Neural cell (in vitro differentiated cells): ENCODE measurements at regions not wholly inside any gene's neighbourhood (a gene's known extent, or its start where the extent isn't known, plus 50 kb on each side); places are given as distances from the start of the nearest gene placed in this dataset.

ENCODE experiments used
- EP300 ChIP-seq: fragments of 450-650 bp; conservative IDR thresholded peaks from 2 replicates; pipeline ENCODE4 v1.6.1; 2014; ENCODE audit warnings: antibody characterized with exemption, mild to moderate bottlenecking, moderate library complexity; ENCODE audit not compliant: poor library complexity, severe bottlenecking
- EZH2 ChIP-seq: fragments of 200-600, 300-800 bp; shearing (Covaris generic), sonication (generic); IDR thresholded peaks from 2 replicates; pipeline ENCODE4 v1.6.1; 2014; ENCODE audit warnings: antibody characterized with exemption, low read length, borderline replicate concordance, mild to moderate bottlenecking; ENCODE audit not compliant: insufficient read depth, poor library complexity, severe bottlenecking
- MXI1 ChIP-seq: fragments of 450-650 bp; conservative IDR thresholded peaks from 2 replicates; pipeline ENCODE4 v1.6.1; 2014; ENCODE audit warnings: antibody characterized with exemption, mild to moderate bottlenecking; ENCODE audit not compliant: poor library complexity, severe bottlenecking
- POLR2AphosphoS5 ChIP-seq: IDR thresholded peaks from 2 replicates; pipeline ENCODE4 v1.6.1; 2012
- RAD21 ChIP-seq: fragments of 450-650 bp; conservative IDR thresholded peaks from 2 replicates; pipeline ENCODE4 v1.6.1; 2014; ENCODE audit warnings: antibody characterized with exemption, mild to moderate bottlenecking, moderate library complexity
- SMC3 ChIP-seq: fragments of 450-650 bp; conservative IDR thresholded peaks from 2 replicates; pipeline ENCODE4 v1.6.1; 2014; ENCODE audit warnings: antibody characterized with exemption, mild to moderate bottlenecking, moderate library complexity; ENCODE audit not compliant: poor library complexity
- TAF1 ChIP-seq: IDR thresholded peaks from 2 replicates; pipeline ENCODE4 v1.6.1; 2012; ENCODE audit warnings: low read depth
- TF ChIP-seq, protein P1 (sequence below): fragments of 450-650 bp; IDR thresholded peaks from 2 replicates; pipeline ENCODE4 v1.5.1; 2014; ENCODE audit warnings: antibody characterized with exemption, mild to moderate bottlenecking, moderate library complexity; ENCODE audit not compliant: poor library complexity, severe bottlenecking
- TF ChIP-seq, protein P2 (sequence below): IDR thresholded peaks from 2 replicates; pipeline ENCODE4 v1.6.1; 2012; ENCODE audit warnings: borderline replicate concordance

DNA sequence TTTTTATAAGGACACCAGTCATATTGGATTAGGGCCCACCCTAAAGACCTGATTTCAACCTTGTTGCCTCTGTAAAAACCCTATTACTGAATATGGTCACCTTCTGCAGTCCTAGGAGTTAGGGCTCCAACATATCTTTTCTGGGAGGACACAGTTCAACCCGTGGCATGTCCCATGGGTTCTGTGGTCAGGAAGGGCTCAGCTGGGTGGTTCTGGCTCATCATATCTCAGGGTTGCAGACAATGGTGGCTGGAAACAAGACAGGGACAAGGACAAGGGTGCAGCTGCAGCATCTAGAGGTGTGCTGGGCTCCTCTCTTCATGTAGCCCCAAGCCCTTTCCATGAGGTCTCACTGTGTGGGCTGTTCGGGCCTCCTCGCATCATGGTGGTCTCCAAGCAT is 63.1 kb upstream of the FOXF1 start:
- TF ChIP-seq, protein P1, sequence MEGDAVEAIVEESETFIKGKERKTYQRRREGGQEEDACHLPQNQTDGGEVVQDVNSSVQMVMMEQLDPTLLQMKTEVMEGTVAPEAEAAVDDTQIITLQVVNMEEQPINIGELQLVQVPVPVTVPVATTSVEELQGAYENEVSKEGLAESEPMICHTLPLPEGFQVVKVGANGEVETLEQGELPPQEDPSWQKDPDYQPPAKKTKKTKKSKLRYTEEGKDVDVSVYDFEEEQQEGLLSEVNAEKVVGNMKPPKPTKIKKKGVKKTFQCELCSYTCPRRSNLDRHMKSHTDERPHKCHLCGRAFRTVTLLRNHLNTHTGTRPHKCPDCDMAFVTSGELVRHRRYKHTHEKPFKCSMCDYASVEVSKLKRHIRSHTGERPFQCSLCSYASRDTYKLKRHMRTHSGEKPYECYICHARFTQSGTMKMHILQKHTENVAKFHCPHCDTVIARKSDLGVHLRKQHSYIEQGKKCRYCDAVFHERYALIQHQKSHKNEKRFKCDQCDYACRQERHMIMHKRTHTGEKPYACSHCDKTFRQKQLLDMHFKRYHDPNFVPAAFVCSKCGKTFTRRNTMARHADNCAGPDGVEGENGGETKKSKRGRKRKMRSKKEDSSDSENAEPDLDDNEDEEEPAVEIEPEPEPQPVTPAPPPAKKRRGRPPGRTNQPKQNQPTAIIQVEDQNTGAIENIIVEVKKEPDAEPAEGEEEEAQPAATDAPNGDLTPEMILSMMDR = no peak
- TF ChIP-seq POLR2AphosphoS5 (no peak), TAF1 (no peak), EZH2 (no peak), RAD21 (no peak), EP300 (no peak), SMC3 (no peak), MXI1 (no peak)
- TF ChIP-seq, protein P2, sequence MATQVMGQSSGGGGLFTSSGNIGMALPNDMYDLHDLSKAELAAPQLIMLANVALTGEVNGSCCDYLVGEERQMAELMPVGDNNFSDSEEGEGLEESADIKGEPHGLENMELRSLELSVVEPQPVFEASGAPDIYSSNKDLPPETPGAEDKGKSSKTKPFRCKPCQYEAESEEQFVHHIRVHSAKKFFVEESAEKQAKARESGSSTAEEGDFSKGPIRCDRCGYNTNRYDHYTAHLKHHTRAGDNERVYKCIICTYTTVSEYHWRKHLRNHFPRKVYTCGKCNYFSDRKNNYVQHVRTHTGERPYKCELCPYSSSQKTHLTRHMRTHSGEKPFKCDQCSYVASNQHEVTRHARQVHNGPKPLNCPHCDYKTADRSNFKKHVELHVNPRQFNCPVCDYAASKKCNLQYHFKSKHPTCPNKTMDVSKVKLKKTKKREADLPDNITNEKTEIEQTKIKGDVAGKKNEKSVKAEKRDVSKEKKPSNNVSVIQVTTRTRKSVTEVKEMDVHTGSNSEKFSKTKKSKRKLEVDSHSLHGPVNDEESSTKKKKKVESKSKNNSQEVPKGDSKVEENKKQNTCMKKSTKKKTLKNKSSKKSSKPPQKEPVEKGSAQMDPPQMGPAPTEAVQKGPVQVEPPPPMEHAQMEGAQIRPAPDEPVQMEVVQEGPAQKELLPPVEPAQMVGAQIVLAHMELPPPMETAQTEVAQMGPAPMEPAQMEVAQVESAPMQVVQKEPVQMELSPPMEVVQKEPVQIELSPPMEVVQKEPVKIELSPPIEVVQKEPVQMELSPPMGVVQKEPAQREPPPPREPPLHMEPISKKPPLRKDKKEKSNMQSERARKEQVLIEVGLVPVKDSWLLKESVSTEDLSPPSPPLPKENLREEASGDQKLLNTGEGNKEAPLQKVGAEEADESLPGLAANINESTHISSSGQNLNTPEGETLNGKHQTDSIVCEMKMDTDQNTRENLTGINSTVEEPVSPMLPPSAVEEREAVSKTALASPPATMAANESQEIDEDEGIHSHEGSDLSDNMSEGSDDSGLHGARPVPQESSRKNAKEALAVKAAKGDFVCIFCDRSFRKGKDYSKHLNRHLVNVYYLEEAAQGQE = no peak
